ENCODE measurements at regions not wholly inside any gene's neighbourhood (a gene's known extent, or its start where the extent isn't known, plus 50 kb on each side); places are given as distances from the start of the nearest gene placed in this dataset.

DNA sequence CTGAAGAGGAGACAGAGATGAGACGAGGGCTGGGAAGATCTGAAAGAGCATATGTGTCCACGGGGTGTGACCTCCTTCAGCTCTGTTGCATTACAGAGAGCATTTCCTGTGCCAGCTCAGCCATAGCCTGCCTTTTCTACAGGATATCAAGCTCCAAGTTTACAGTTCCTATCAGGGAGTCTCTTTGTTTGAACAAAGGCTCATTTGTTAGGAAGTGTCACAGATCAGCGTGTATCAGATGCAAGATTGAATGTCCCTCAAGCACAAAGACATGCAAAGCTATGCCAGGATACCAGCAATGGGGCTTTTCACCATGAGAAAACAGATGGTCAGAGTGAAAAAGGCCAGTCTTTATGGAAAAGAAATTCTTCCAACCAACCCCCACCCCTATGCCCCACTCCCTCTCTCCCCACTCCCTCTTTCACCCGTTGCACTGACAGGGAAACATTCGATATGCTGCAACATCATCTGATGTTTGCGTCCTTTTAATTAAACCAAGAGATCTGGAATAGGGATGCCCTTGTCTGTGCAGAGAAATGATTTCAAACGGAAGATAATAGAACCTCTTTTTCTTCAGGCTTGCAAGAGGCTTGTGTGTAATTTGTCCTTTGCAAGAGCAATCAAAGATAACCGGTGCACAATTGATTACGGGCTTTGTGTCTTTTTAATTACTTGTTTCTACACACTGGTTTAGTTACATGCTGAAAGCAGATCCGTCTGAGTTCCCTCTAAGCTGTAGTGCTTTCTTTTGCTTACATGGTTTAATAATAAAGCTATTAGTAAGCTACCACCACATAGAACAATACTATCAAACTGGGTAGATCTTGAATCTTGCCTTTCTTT lies 263.1 kb upstream of the RGMB start:
- TF ChIP-seq, protein P1, sequence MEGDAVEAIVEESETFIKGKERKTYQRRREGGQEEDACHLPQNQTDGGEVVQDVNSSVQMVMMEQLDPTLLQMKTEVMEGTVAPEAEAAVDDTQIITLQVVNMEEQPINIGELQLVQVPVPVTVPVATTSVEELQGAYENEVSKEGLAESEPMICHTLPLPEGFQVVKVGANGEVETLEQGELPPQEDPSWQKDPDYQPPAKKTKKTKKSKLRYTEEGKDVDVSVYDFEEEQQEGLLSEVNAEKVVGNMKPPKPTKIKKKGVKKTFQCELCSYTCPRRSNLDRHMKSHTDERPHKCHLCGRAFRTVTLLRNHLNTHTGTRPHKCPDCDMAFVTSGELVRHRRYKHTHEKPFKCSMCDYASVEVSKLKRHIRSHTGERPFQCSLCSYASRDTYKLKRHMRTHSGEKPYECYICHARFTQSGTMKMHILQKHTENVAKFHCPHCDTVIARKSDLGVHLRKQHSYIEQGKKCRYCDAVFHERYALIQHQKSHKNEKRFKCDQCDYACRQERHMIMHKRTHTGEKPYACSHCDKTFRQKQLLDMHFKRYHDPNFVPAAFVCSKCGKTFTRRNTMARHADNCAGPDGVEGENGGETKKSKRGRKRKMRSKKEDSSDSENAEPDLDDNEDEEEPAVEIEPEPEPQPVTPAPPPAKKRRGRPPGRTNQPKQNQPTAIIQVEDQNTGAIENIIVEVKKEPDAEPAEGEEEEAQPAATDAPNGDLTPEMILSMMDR (conservative IDR thresholded peaks at IDR 0.05; ENCODE audit: low read depth, low read length): no peak
- TF ChIP-seq EZH2 (IDR thresholded peaks at IDR 0.05; ENCODE audit: borderline replicate concordance, low read depth, low read length, poor library complexity, severe bottlenecking): no peak
